HepG2 (cell line): ENCODE measurements at regions not wholly inside any gene's neighbourhood (a gene's known extent, or its start where the extent isn't known, plus 50 kb on each side); places are given as distances from the start of the nearest gene placed in this dataset.
"Not testable (repeated sequence)": the region's sequence is repeated elsewhere in the genome, so short reads cannot be mapped to it uniquely, and the experiment has no call there.

Source experiments
- ATAC-seq: fragments of 200-7000 bp; cut with Tn5 transposase; 3 replicates; pipeline ENCODE4 v1.9.1; 2020; ENCODE audit warnings: mild to moderate bottlenecking, moderate library complexity
- BruUV-seq: library from RNA; stranded (reverse); fragments of 400-500 nt; replicated peaks from 2 replicates; lab custom pipeline; 2021; lab: Mats Ljungman, UMichigan
- CTCF ChIA-PET: fragments of 300-600 bp; formaldehyde crosslinking; extraction: SDS; loops from one replicate; lab custom pipeline; 2021; ENCODE audit warnings: low total read pairs, inconsistent platforms, low intra/inter-chr PET ratio; lab: Yijun Ruan, JAX
- POLR2A ChIA-PET: fragments of 350-600 bp; sonication (Branson Sonifier 250); formaldehyde crosslinking; loops from one replicate; lab custom pipeline; 2020; ENCODE audit warnings: antibody characterized with exemption, inconsistent platforms; lab: Yijun Ruan, JAX
- DNase-seq: peaks from one replicate; pipeline ENCODE4 v3.0.0-alpha.2; 2015; ENCODE audit warnings: low spot score
- FAIRE-seq: peaks from 3 replicates; lab custom pipeline; 2011; peaks lifted over from hg19 to GRCh38; lab: Jason Lieb, UNC
- H2AFZ ChIP-seq: one replicate; pipeline ENCODE4 v1.6.1; 2011; ENCODE audit warnings: low read length, inconsistent platforms
- H3K27ac ChIP-seq: fragments of 300-600 bp; 3 replicates; pipeline ENCODE4 v1.8.0; 2011; ENCODE audit warnings: mixed run types, mild to moderate bottlenecking, mixed read lengths, low read length, inconsistent platforms; ENCODE audit not compliant: insufficient read depth; ENCODE audit errors: extremely low read length
- H3K27me3 ChIP-seq, 2 experiments: fragments of 200-600 bp in 1 of 2; 2 replicates in 1 of 2; 3 replicates in 1 of 2; pipeline versions ENCODE4 v1.6.0 to v1.8.0; 2011; ENCODE audit warnings: low read length in 2 of 2, mild to moderate bottlenecking in 2 of 2, moderate library complexity in 2 of 2, inconsistent platforms in 1 of 2; ENCODE audit not compliant: insufficient read depth in 2 of 2, control insufficient read depth in 1 of 2
- H3K36me3 ChIP-seq, 2 experiments: fragments of 200-600 bp in 1 of 2; replicated peaks in 1 of 2; 2 replicates in 1 of 2; 3 replicates in 1 of 2; pipeline versions ENCODE4 v1.5.1 to v1.8.0; 2011; ENCODE audit warnings: low read length in 2 of 2, inconsistent platforms in 1 of 2; ENCODE audit not compliant: insufficient read depth in 2 of 2, control insufficient read depth in 1 of 2
- H3K4me1 ChIP-seq: 2 replicates; pipeline ENCODE4 v1.5.1; 2012; ENCODE audit warnings: low read length, inconsistent platforms; ENCODE audit not compliant: insufficient read depth
- H3K4me2 ChIP-seq: 2 replicates; pipeline ENCODE4 v1.6.0; 2011; ENCODE audit warnings: low read depth, low read length, inconsistent platforms
- H3K4me3 ChIP-seq, 3 experiments: fragments of 200-600 bp in 1 of 3; sonication (generic), shearing (Covaris generic) in 1 of 3; replicated peaks in 1 of 3; 2 replicates each; pipeline ENCODE4 v1.5.1; 2011 to 2016; ENCODE audit warnings: low read length in 3 of 3, inconsistent platforms in 2 of 3, low read depth in 2 of 3, mild to moderate bottlenecking in 2 of 3, control low read depth in 1 of 3, mixed read lengths in 1 of 3; ENCODE audit not compliant: insufficient read depth in 1 of 3
- H3K79me2 ChIP-seq: one replicate; pipeline ENCODE4 v1.6.1; 2011; ENCODE audit warnings: low read length, inconsistent platforms; ENCODE audit not compliant: insufficient read depth
- H3K9ac ChIP-seq: 2 replicates; pipeline ENCODE4 v1.6.0; 2011; ENCODE audit warnings: mild to moderate bottlenecking, low read depth, low read length, inconsistent platforms; ENCODE audit not compliant: insufficient read depth
- H3K9me3 ChIP-seq: 2 replicates; pipeline ENCODE4 v1.5.1; 2012; ENCODE audit warnings: mild to moderate bottlenecking, low read length
- H4K20me1 ChIP-seq: 2 replicates; pipeline ENCODE4 v1.6.0; 2011; ENCODE audit warnings: inconsistent platforms, mild to moderate bottlenecking, low read length, moderate library complexity; ENCODE audit not compliant: insufficient read depth
- WGBS: methylation state at CpG from one replicate; pipeline ENCODE4 v1.1.6; 2017; ENCODE audit warnings: low lambda C conversion rate; 5-methylcytosine and 5-hydroxymethylcytosine counted together
- in situ Hi-C: cut with HindIII; loops from 2 replicates; pipeline ENCODE4 v1.10.0; 2017; ENCODE audit warnings: low pct_unique_long_range_greater_than_20kb; ENCODE audit not compliant: extremely low pct_ligation_motif_present
- intact Hi-C: fragments of 100-400 bp; cut with micrococcal nuclease; formaldehyde crosslinking; loops from one replicate; pipeline ENCODE4 v1.10.0; 2022; ENCODE audit not compliant: unreplicated experiment

DNA sequence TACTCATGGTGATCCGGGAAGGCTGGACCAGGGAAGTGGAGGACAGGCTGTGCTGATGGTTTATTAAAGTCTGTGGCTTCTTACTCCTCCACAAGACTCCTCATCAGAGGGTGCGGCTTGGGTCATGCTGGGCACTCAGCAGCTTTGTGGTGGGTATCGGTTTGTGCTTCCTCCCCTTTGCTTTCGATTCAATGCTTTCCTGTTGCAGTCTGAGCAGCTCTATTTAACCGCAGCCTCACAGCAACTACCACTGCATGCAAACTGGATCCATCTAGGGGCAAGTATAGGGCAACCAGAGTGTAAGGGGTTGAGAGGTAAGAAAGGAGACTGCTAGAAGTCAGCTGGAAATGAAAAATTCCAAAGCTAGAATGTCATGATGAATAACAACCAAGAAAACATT, 78.8 kb upstream of the NOTCH2NLA start:
- not testable (repeated sequence) for FAIRE-seq

DNA sequence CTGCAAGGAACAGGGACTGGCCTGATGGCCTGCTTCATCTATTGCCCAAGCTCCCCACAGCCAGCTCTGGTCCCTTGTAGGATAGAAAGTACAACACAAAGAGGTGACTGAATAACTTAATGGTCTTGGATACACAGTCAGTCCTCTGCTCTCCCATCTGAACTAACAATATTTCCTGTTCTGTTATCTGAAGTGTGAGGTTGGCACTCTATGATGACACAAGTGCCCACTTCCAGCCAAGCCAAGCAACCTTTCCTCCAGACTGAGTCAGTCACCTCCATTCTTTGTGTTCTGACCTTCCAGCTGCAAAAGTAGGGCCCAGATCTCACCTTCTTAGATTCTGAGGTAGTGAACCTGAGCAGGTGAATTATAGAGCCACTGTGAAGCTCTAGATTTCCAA, 77.8 kb upstream of the NOTCH2NLA start:
- H3K36me3 ChIP-seq, H3K4me1 ChIP-seq, DNase-seq, H3K79me2 ChIP-seq, H3K27ac ChIP-seq, H3K9ac ChIP-seq, FAIRE-seq, H3K9me3 ChIP-seq, H4K20me1 ChIP-seq, H2AFZ ChIP-seq, H3K4me3 ChIP-seq, ATAC-seq, H3K27me3 ChIP-seq, intact Hi-C loops, POLR2A ChIA-PET, in situ Hi-C loops, H3K4me2 ChIP-seq, BruUV-seq, CTCF ChIA-PET: not testable (repeated sequence)

More for the DNA sequence above, 78.8 kb upstream of the NOTCH2NLA start:
- H3K79me2 ChIP-seq, H3K4me2 ChIP-seq, POLR2A ChIA-PET, H3K9ac ChIP-seq, H3K27me3 ChIP-seq, intact Hi-C loops, in situ Hi-C loops, ATAC-seq, H3K4me1 ChIP-seq, BruUV-seq, H3K9me3 ChIP-seq, H3K27ac ChIP-seq, H3K4me3 ChIP-seq, CTCF ChIA-PET, H4K20me1 ChIP-seq, H2AFZ ChIP-seq, DNase-seq, H3K36me3 ChIP-seq: not testable (repeated sequence)
- WGBS = no CpG with 5 or more reads among the region's 5 CpGs

DNA sequence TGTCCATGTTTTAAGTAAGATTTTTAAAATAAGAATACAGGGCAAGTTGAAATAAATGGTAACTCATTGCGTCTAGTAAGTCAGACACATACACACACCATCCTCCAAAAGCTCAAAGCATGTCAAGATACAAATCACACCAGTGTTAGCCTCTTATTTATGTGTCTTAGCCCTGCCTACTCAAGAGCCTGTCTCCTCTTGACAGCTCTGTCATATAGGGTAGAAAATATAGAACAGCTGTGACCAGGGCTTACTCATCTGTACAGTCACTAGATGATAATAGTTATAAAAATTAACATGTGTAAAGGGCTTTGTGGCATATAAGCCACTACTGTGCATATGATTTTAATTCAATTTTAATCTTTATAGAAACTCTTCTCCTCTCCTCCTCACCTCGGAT, 76.6 kb upstream of the NOTCH2NLA start:
- no CpG with 5 or more reads among the region's 2 CpGs for WGBS
- BruUV-seq, POLR2A ChIA-PET, H2AFZ ChIP-seq, H3K9ac ChIP-seq, H3K36me3 ChIP-seq, H4K20me1 ChIP-seq, H3K4me2 ChIP-seq, FAIRE-seq, in situ Hi-C loops, H3K79me2 ChIP-seq, intact Hi-C loops, H3K4me1 ChIP-seq, H3K4me3 ChIP-seq, CTCF ChIA-PET, DNase-seq, H3K27ac ChIP-seq, H3K27me3 ChIP-seq, ATAC-seq, H3K9me3 ChIP-seq: not testable (repeated sequence)

DNA sequence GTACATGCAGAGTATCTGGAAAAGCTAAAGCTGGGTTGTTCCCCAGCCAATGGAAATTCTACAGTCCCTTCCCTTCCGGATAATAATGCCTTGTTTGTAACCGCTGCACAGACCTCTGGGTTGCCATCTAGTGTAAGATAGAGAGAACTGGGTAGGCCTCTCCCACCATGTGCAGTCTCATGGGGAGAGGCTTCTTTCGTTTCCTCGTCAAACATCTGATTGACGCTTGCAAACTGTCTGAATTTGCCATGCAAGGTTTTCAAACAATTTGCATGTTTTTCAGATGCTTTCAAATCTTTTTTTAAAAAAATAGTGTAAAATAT, 69.7 kb upstream of the NOTCH2NLA start:
- H3K4me3 ChIP-seq, intact Hi-C loops, H3K9ac ChIP-seq, H3K36me3 ChIP-seq, H3K4me2 ChIP-seq, H4K20me1 ChIP-seq, H3K4me1 ChIP-seq, CTCF ChIA-PET, in situ Hi-C loops, POLR2A ChIA-PET, H3K9me3 ChIP-seq, H3K79me2 ChIP-seq, BruUV-seq, H2AFZ ChIP-seq, FAIRE-seq, H3K27ac ChIP-seq, DNase-seq, H3K27me3 ChIP-seq: not testable (repeated sequence)
- no CpG with 5 or more reads among the region's 5 CpGs for WGBS
- peak; percentile 99 for ATAC-seq
